Thymus (tissue), 11 donors: ENCODE measurements at regions not wholly inside any gene's neighbourhood (a gene's known extent, or its start where the extent isn't known, plus 50 kb on each side); places are given as distances from the start of the nearest gene placed in this dataset.

ENCODE experiments used
- DNase-seq, 9 donors: peaks; one replicate each; pipeline ENCODE4 v3.0.0-alpha.2; 2013; ENCODE audit warnings: low spot score in 9 of 9, low read depth in 6 of 9, missing footprints in 1 of 9
- H3K27ac ChIP-seq, 2 donors: one replicate each; pipeline ENCODE4 v1.5.1; 2013; ENCODE audit warnings: control low read depth in 1 of 2, low read depth in 1 of 2, low read length in 1 of 2, mild to moderate bottlenecking in 1 of 2, moderate library complexity in 1 of 2
- H3K27me3 ChIP-seq, 2 donors: one replicate each; pipeline ENCODE4 v1.5.1; 2013; ENCODE audit warnings: low read length in 1 of 2; ENCODE audit not compliant: control insufficient read depth in 2 of 2, insufficient read depth in 1 of 2
- H3K36me3 ChIP-seq, 2 donors: one replicate each; pipeline ENCODE4 v1.5.1; 2013; ENCODE audit warnings: low read length in 1 of 2, mild to moderate bottlenecking in 1 of 2, moderate library complexity in 1 of 2; ENCODE audit not compliant: control insufficient read depth in 2 of 2, insufficient read depth in 2 of 2
- H3K4me1 ChIP-seq, 2 donors: one replicate each; pipeline ENCODE4 v1.5.1; 2013; ENCODE audit warnings: low read length in 2 of 2; ENCODE audit not compliant: control insufficient read depth in 2 of 2, insufficient read depth in 2 of 2
- H3K4me3 ChIP-seq, 2 donors: one replicate each; pipeline ENCODE4 v1.5.1; 2013; ENCODE audit warnings: low read length in 2 of 2, control low read depth in 1 of 2, mild to moderate bottlenecking in 1 of 2
- H3K9me3 ChIP-seq, 2 donors: one replicate each; pipeline ENCODE4 v1.5.1; 2013; ENCODE audit warnings: low read length in 1 of 2, mild to moderate bottlenecking in 1 of 2; ENCODE audit not compliant: control insufficient read depth in 2 of 2, insufficient read depth in 1 of 2
- WGBS: extraction: QIAGEN DNeasy Blood & Tissue Kit; methylation state at CpG from one replicate; pipeline ENCODE4 v1.1.7; 2013; 5-methylcytosine and 5-hydroxymethylcytosine counted together
- donor health status: healthy.

- Histone ChIP-seq H3K27ac (no peak overlapping the region), H3K4me1 (no peaks in the 10 kb centered on the region), H3K27me3 (no peaks in the 10 kb centered on the region), H3K4me3 (no peak overlapping the region), H3K36me3 (no peaks in the 10 kb centered on the region), H3K9me3 (no peaks in the 10 kb centered on the region)
- 0% methylated on average over 1 of the region's 1 CpG for WGBS
- DNase-seq, result no peak
Measured at GRCh38 chr4:141926406-141926805, 290.0 kb downstream of the IL15 start.

- DNase-seq, result no peak
- Histone ChIP-seq H3K27me3 (no peaks in the 10 kb centered on the region), H3K9me3 (no peaks in the 10 kb centered on the region), H3K4me1 (no peaks in the 10 kb centered on the region), H3K36me3 (no peaks in the 10 kb centered on the region), H3K27ac (no peak overlapping the region), H3K4me3 (no peak overlapping the region)
Measured at GRCh38 chr4:141932490-141932889, 296.1 kb downstream of the IL15 start.

- H3K27me3 ChIP-seq, result no peaks in the 10 kb centered on the region
- no peak overlapping the region for H3K4me3 ChIP-seq
- H3K27ac ChIP-seq, result no peak overlapping the region
- no peaks in the 10 kb centered on the region for H3K4me1 ChIP-seq
- DNase-seq, result no peak
- H3K36me3 ChIP-seq, result no peaks in the 10 kb centered on the region
- H3K9me3 ChIP-seq, result peaks cover 0 to 7% of the 10 kb centered on the region in 2 donors
- WGBS, result 97% methylated on average over 1 of the region's 1 CpG
Measured at GRCh38 chr4:141933978-141934377, 297.6 kb downstream of the IL15 start.

- no peak for DNase-seq
- no peaks in the 10 kb centered on the region for H3K27me3 ChIP-seq
- no peak overlapping the region for H3K4me3 ChIP-seq
- no peak overlapping the region for H3K27ac ChIP-seq
- WGBS, result 90% methylated on average over 2 of the region's 2 CpGs
- no peaks in the 10 kb centered on the region for H3K4me1 ChIP-seq
- no peaks in the 10 kb centered on the region for H3K36me3 ChIP-seq
- H3K9me3 ChIP-seq, result no peaks in the 10 kb centered on the region
Measured at GRCh38 chr4:141955696-141956095, 319.3 kb downstream of the IL15 start.

- Histone ChIP-seq H3K9me3 (no peaks in the 10 kb centered on the region), H3K4me3 (no peak overlapping the region), H3K27me3 (no peaks in the 10 kb centered on the region), H3K4me1 (no peaks in the 10 kb centered on the region), H3K36me3 (no peaks in the 10 kb centered on the region), H3K27ac (no peak overlapping the region)
- 97% methylated on average over 4 of the region's 4 CpGs for WGBS
- no peak for DNase-seq
Measured at GRCh38 chr4:141957416-141957815, 321.0 kb downstream of the IL15 start.

- Histone ChIP-seq H3K4me3 (no peak overlapping the region), H3K36me3 (no peaks in the 10 kb centered on the region), H3K27me3 (no peaks in the 10 kb centered on the region)
Measured at GRCh38 chr4:141962486-141962885, 326.1 kb downstream of the IL15 start.

GRCh38 chr4:141971869-141972268 lies 335.5 kb downstream of the IL15 start:
- Histone ChIP-seq H3K27ac (no peak overlapping the region), H3K27me3 (no peaks in the 10 kb centered on the region), H3K4me3 (no peak overlapping the region), H3K4me1 (no peaks in the 10 kb centered on the region), H3K9me3 (peaks cover 0 to 5% of the 10 kb centered on the region in 2 donors), H3K36me3 (no peaks in the 10 kb centered on the region)
- DNase-seq, result no peak
- WGBS, result 86% methylated on average over 3 of the region's 3 CpGs

More at GRCh38 chr4:141962486-141962885, 326.1 kb downstream of the IL15 start:
- 95% methylated on average over 1 of the region's 1 CpG for WGBS
- no peaks in the 10 kb centered on the region for H3K4me1 ChIP-seq
- no peak overlapping the region for H3K27ac ChIP-seq
- no peak for DNase-seq
- no peaks in the 10 kb centered on the region for H3K9me3 ChIP-seq

- Histone ChIP-seq H3K4me1 (no peaks in the 10 kb centered on the region), H3K36me3 (no peaks in the 10 kb centered on the region), H3K4me3 (no peak overlapping the region), H3K27me3 (no peaks in the 10 kb centered on the region), H3K27ac (no peak overlapping the region), H3K9me3 (peaks cover 0 to 5% of the 10 kb centered on the region in 2 donors)
- DNase-seq, result no peak
- 78% methylated on average over 1 of the region's 1 CpG for WGBS
Measured at GRCh38 chr4:141972950-141973349, 336.6 kb downstream of the IL15 start.
